Endothelial cell (in vitro differentiated cells): ENCODE measurements at regions not wholly inside any gene's neighbourhood (a gene's known extent, or its start where the extent isn't known, plus 50 kb on each side); places are given as distances from the start of the nearest gene placed in this dataset.

Source experiments
- DNase-seq: peaks from one replicate; pipeline ENCODE4 v3.0.0; 2021; ENCODE audit warnings: low spot score
- H3K27ac Mint-ChIP-seq: one replicate; pipeline ENCODE4 v1.8.0; 2021; ENCODE audit warnings: mixed read lengths, inconsistent platforms; ENCODE audit not compliant: unreplicated experiment
- H3K27me3 Mint-ChIP-seq: one replicate; pipeline ENCODE4 v1.8.0; 2021; ENCODE audit warnings: mild to moderate bottlenecking, moderate library complexity, mixed read lengths, inconsistent platforms; ENCODE audit not compliant: unreplicated experiment
- H3K36me3 Mint-ChIP-seq: one replicate; pipeline ENCODE4 v1.8.0; 2021; ENCODE audit warnings: mild to moderate bottlenecking, low read depth, mixed read lengths, inconsistent platforms; ENCODE audit not compliant: unreplicated experiment
- H3K4me1 Mint-ChIP-seq: one replicate; pipeline ENCODE4 v1.8.0; 2021; ENCODE audit warnings: mild to moderate bottlenecking, mixed read lengths, inconsistent platforms; ENCODE audit not compliant: unreplicated experiment
- H3K4me3 Mint-ChIP-seq: one replicate; pipeline ENCODE4 v1.8.0; 2021; ENCODE audit warnings: mild to moderate bottlenecking, mixed read lengths, inconsistent platforms; ENCODE audit not compliant: unreplicated experiment
- H3K9me3 Mint-ChIP-seq: one replicate; pipeline ENCODE4 v1.8.0; 2021; ENCODE audit warnings: mixed read lengths, inconsistent platforms; ENCODE audit not compliant: unreplicated experiment
- TF ChIP-seq, protein P1 (sequence below): fragments of 200-600 bp; sonication (generic); IDR thresholded peaks from one replicate; pipeline ENCODE4 v1.5.0; 2021; ENCODE audit warnings: antibody characterized with exemption; ENCODE audit not compliant: unreplicated experiment

DNA sequence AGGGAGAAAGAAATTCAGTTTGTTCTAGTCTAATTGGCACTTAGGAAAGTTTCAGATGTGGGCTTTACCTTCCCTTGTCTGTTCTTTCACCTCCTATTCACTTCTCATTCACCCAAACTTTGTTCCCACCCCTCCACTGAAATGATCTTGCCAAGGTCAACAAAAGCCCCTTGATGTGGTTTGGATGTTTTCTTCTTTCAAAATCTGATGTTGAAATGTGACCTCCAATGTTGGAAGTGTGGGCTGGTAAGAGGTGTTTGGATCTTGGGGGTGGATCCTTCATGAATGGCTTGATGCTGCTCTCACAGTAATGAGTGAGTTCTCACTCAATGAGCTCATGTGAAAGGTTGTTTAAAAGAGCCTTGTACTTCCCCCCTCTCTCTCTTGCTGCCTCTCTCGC lies 379.3 kb downstream of the HHIPL2 start:
- Mint-ChIP-seq H3K4me3 (no peak overlapping the region), H3K27ac (no peak overlapping the region), H3K27me3 (no peaks in the 10 kb centered on the region), H3K36me3 (peaks cover 7% of the 10 kb centered on the region), H3K4me1 (peaks cover 3% of the 10 kb centered on the region), H3K9me3 (no peaks in the 10 kb centered on the region)
- no peak for DNase-seq
- TF ChIP-seq, protein P1, sequence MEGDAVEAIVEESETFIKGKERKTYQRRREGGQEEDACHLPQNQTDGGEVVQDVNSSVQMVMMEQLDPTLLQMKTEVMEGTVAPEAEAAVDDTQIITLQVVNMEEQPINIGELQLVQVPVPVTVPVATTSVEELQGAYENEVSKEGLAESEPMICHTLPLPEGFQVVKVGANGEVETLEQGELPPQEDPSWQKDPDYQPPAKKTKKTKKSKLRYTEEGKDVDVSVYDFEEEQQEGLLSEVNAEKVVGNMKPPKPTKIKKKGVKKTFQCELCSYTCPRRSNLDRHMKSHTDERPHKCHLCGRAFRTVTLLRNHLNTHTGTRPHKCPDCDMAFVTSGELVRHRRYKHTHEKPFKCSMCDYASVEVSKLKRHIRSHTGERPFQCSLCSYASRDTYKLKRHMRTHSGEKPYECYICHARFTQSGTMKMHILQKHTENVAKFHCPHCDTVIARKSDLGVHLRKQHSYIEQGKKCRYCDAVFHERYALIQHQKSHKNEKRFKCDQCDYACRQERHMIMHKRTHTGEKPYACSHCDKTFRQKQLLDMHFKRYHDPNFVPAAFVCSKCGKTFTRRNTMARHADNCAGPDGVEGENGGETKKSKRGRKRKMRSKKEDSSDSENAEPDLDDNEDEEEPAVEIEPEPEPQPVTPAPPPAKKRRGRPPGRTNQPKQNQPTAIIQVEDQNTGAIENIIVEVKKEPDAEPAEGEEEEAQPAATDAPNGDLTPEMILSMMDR: no peak

DNA sequence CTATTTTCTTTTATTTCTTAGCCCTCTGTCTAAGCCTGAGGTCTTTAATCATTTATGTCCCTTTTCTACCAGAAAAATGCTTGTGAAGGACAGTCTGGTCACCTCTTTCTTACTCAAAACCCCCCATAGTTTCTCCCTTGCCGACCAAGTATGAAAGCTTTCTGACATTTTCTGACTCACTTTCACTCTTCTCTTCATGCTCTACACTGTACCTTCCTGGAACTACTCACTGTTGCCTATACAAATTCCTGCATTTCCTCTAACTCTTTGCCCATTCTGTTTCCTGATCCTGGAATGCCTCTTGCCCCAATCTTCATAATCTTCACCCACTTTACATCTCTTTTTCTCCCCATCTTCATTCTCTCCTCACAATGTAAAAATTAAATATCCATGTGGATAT lies 380.0 kb downstream of the HHIPL2 start:
- Mint-ChIP-seq H3K36me3 (peaks cover 7% of the 10 kb centered on the region), H3K27ac (no peak overlapping the region), H3K9me3 (no peaks in the 10 kb centered on the region), H3K27me3 (no peaks in the 10 kb centered on the region), H3K4me3 (no peak overlapping the region), H3K4me1 (no peaks in the 10 kb centered on the region)
- DNase-seq: no peak
- TF ChIP-seq, protein P1: no peak

DNA sequence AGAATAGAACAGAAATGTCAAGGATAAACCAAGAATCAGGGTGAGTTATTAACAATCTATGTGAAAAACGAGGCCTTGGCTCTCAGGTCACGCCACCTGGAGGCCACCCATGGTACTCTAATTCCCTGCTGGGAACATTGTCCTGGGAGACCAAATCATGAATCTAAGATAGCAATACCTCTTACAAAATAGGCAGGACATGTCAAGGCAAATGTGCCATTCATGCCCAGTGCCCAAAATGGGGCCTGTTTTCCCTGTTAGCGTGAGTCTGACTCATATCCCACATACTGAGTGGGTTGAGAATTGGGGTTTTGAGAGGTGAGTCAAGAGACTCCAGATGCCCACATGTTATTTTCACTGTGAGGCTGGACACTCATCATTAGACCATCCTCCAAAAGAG lies 380.8 kb downstream of the HHIPL2 start:
- Mint-ChIP-seq H3K27ac (no peak overlapping the region), H3K36me3 (peaks cover 7% of the 10 kb centered on the region), H3K4me3 (no peak overlapping the region), H3K9me3 (no peaks in the 10 kb centered on the region), H3K4me1 (no peaks in the 10 kb centered on the region), H3K27me3 (no peaks in the 10 kb centered on the region)
- DNase-seq: peak; percentile 38
- TF ChIP-seq, protein P1: peak; percentile 63

- no peaks in the 10 kb centered on the region for H3K9me3 Mint-ChIP-seq
- no peak overlapping the region for H3K27ac Mint-ChIP-seq
- H3K4me1 Mint-ChIP-seq: no peaks in the 10 kb centered on the region
- no peak overlapping the region for H3K4me3 Mint-ChIP-seq
- TF ChIP-seq, protein P1: no peak
- H3K27me3 Mint-ChIP-seq: no peaks in the 10 kb centered on the region
- no peak for DNase-seq
- peaks cover 7% of the 10 kb centered on the region for H3K36me3 Mint-ChIP-seq
Measured at GRCh38 chr1:222165629-222166028, 382.3 kb downstream of the HHIPL2 start.

GRCh38 chr1:222163895-222164294 lies 384.0 kb downstream of the HHIPL2 start:
- no peaks in the 10 kb centered on the region for H3K27me3 Mint-ChIP-seq
- DNase-seq: no peak
- H3K36me3 Mint-ChIP-seq: no peaks in the 10 kb centered on the region
- TF ChIP-seq, protein P1: no peak
- H3K9me3 Mint-ChIP-seq: no peaks in the 10 kb centered on the region
- H3K4me1 Mint-ChIP-seq: no peaks in the 10 kb centered on the region
- H3K4me3 Mint-ChIP-seq: no peak overlapping the region
- no peak overlapping the region for H3K27ac Mint-ChIP-seq
